ENCODE measurements at regions not wholly inside any gene's neighbourhood (a gene's known extent, or its start where the extent isn't known, plus 50 kb on each side); places are given as distances from the start of the nearest gene placed in this dataset.
"Not testable (repeated sequence)": the region's sequence is repeated elsewhere in the genome, so short reads cannot be mapped to it uniquely, and the experiment has no call there.

DNA sequence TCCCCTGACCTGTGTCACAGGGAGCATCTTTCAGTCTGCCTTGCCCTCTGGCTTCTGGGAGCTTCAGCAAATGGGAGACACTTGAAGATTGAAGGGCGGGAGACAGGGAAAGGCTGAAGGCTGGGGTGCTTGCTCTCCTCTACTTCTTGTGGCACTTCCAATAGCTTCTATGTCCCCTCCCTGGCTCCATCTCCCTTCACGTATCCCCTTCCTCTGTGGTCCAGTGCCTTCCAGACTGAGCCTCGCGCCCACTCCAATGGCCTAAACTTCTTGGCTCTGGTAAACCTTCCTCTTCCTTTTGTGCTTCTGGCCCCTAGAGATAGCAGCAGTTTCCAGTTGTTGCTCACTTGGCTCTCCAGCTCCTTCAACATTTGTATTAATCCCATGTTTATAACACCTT is 69.8 kb upstream of the TOPAZ1 start:
- no peak for DNase-seq (ENCODE audit: low read depth, low spot score)
- TF ChIP-seq, protein P1, sequence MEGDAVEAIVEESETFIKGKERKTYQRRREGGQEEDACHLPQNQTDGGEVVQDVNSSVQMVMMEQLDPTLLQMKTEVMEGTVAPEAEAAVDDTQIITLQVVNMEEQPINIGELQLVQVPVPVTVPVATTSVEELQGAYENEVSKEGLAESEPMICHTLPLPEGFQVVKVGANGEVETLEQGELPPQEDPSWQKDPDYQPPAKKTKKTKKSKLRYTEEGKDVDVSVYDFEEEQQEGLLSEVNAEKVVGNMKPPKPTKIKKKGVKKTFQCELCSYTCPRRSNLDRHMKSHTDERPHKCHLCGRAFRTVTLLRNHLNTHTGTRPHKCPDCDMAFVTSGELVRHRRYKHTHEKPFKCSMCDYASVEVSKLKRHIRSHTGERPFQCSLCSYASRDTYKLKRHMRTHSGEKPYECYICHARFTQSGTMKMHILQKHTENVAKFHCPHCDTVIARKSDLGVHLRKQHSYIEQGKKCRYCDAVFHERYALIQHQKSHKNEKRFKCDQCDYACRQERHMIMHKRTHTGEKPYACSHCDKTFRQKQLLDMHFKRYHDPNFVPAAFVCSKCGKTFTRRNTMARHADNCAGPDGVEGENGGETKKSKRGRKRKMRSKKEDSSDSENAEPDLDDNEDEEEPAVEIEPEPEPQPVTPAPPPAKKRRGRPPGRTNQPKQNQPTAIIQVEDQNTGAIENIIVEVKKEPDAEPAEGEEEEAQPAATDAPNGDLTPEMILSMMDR (IDR thresholded peaks at IDR 0.05; ENCODE audit: low read depth, low read length) = no peak
- Histone ChIP-seq H3K9me3 (ENCODE audit: control insufficient read depth, insufficient read depth, low read length) (peaks cover 4% of the 10 kb centered on the region; the same call in 1 of the 2 replicates), H3K4me3 (ENCODE audit: low read depth, low read length) (no peak overlapping the region), H3K27ac (ENCODE audit: low read depth, low read length) (no peak overlapping the region), H3K27me3 (ENCODE audit: control insufficient read depth, insufficient read depth, low read length) (no peaks in the 10 kb centered on the region)
- CTCF ChIA-PET = no interaction called here
- POLR2A ChIA-PET = no interaction called here

GRCh38 chr3:44172701-44173100 is 69.0 kb upstream of the TOPAZ1 start:
- H3K9me3 ChIP-seq (ENCODE audit: control insufficient read depth, insufficient read depth, low read length); CTCF ChIA-PET; H3K27ac ChIP-seq (ENCODE audit: low read depth, low read length); H3K27me3 ChIP-seq (ENCODE audit: control insufficient read depth, insufficient read depth, low read length); H3K4me3 ChIP-seq (ENCODE audit: low read depth, low read length); DNase-seq (ENCODE audit: low read depth, low spot score); POLR2A ChIA-PET: not testable (repeated sequence)

DNA sequence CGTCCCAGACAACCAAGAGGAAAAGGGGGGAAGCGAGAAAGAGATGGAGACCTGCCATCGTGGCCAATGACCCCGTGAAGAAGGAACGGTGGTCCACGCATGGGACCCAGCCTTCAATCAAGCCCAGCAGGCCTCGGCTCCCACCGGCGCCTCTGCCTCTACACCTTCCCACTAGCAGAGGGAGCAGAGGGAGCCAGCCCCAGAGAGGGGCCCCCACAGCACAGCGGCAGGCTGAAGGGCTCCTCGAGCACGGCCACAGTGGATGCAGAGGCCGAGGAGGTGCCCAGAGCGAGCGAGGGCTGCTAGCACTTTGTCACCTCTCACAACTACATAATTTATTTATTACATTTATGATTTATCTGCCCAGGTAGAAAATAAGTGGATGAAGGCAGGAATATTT is 68.4 kb upstream of the TOPAZ1 start:
- DNase-seq (ENCODE audit: low read depth, low spot score) = no peak
- Histone ChIP-seq H3K27ac (ENCODE audit: low read depth, low read length) (no peak overlapping the region), H3K9me3 (ENCODE audit: control insufficient read depth, insufficient read depth, low read length) (peaks cover 4% of the 10 kb centered on the region; the same call in 1 of the 2 replicates), H3K4me3 (ENCODE audit: low read depth, low read length) (no peak overlapping the region), H3K27me3 (ENCODE audit: control insufficient read depth, insufficient read depth, low read length) (no peaks in the 10 kb centered on the region)
- ChIA-PET CTCF (no interaction called here), POLR2A (no interaction called here)
- TF ChIP-seq, protein P1 (IDR thresholded peaks at IDR 0.05; ENCODE audit: low read depth, low read length) = no peak

DNA sequence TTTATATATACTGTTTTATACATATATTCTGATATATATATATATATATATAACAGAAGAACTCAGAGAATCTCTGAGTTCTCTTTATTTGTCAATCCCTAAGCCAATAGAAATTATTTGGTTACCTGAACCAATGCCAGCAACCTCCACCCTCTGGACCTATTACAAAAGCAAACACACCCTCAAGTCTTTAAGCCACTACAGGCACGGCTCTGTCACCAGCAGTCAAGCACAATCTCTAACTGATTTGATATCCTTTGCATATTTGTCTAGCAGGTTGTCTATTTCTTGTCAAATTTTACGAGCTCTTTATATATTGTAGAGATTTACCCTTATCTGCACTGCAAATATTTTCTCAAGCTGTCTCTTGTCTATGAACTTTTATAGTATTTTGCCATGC is 66.6 kb upstream of the TOPAZ1 start:
- TF ChIP-seq, protein P1 (IDR thresholded peaks at IDR 0.05; ENCODE audit: low read depth, low read length) = no peak
- H3K27ac ChIP-seq (ENCODE audit: low read depth, low read length) = no peak overlapping the region
- ChIA-PET POLR2A (no interaction called here), CTCF (interaction anchor here (1.0 kb wide), 1 partner anchor 24 kb away, joined by 3 read pairs; no protein-coding TSS in a partner anchor)
- DNase-seq (ENCODE audit: low read depth, low spot score) = no peak
- H3K27me3 ChIP-seq (ENCODE audit: control insufficient read depth, insufficient read depth, low read length) = no peaks in the 10 kb centered on the region
- H3K4me3 ChIP-seq (ENCODE audit: low read depth, low read length) = no peak overlapping the region
- H3K9me3 ChIP-seq (ENCODE audit: control insufficient read depth, insufficient read depth, low read length) = peaks cover 4% of the 10 kb centered on the region; the same call in 1 of the 2 replicates

GRCh38 chr3:44179246-44179645 is 62.4 kb upstream of the TOPAZ1 start:
- DNase-seq (ENCODE audit: low read depth, low spot score) = no peak
- Histone ChIP-seq H3K4me3 (ENCODE audit: low read depth, low read length) (no peak overlapping the region), H3K27me3 (ENCODE audit: control insufficient read depth, insufficient read depth, low read length) (no peaks in the 10 kb centered on the region), H3K9me3 (ENCODE audit: control insufficient read depth, insufficient read depth, low read length) (no peaks in the 10 kb centered on the region), H3K27ac (ENCODE audit: low read depth, low read length) (no peak overlapping the region)
- CTCF ChIA-PET = no interaction called here
- POLR2A ChIA-PET = no interaction called here
- TF ChIP-seq, protein P1 (IDR thresholded peaks at IDR 0.05; ENCODE audit: low read depth, low read length) = no peak

Measured in AG04450 (cell line).